ENCODE measurements at regions not wholly inside any gene's neighbourhood (a gene's known extent, or its start where the extent isn't known, plus 50 kb on each side); places are given as distances from the start of the nearest gene placed in this dataset.
"Not testable (repeated sequence)": the region's sequence is repeated elsewhere in the genome, so short reads cannot be mapped to it uniquely, and the experiment has no call there.

- Mint-ChIP-seq H3K36me3 (ENCODE audit: low read depth) (no peaks in the 10 kb centered on the region), H3K4me3 (no peak overlapping the region), H3K27me3 (ENCODE audit: low read depth, poor library complexity) (peaks cover 6% of the 10 kb centered on the region), H3K4me1 (peaks cover 30% of the 10 kb centered on the region), H3K9me3 (peaks cover 17% of the 10 kb centered on the region), H3K27ac (no peak overlapping the region)
- TF ChIP-seq, protein P1, sequence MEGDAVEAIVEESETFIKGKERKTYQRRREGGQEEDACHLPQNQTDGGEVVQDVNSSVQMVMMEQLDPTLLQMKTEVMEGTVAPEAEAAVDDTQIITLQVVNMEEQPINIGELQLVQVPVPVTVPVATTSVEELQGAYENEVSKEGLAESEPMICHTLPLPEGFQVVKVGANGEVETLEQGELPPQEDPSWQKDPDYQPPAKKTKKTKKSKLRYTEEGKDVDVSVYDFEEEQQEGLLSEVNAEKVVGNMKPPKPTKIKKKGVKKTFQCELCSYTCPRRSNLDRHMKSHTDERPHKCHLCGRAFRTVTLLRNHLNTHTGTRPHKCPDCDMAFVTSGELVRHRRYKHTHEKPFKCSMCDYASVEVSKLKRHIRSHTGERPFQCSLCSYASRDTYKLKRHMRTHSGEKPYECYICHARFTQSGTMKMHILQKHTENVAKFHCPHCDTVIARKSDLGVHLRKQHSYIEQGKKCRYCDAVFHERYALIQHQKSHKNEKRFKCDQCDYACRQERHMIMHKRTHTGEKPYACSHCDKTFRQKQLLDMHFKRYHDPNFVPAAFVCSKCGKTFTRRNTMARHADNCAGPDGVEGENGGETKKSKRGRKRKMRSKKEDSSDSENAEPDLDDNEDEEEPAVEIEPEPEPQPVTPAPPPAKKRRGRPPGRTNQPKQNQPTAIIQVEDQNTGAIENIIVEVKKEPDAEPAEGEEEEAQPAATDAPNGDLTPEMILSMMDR (IDR thresholded peaks at IDR 0.05) = no peak
- DNase-seq = no peak
Measured at GRCh38 chr3:22731901-22732300, 471.2 kb upstream of the UBE2E2 start.

GRCh38 chr3:22732641-22733040 is 470.5 kb upstream of the UBE2E2 start:
- Mint-ChIP-seq H3K36me3 (ENCODE audit: low read depth) (no peaks in the 10 kb centered on the region), H3K27ac (no peak overlapping the region), H3K4me3 (no peak overlapping the region), H3K4me1 (peaks cover 30% of the 10 kb centered on the region), H3K9me3 (peaks cover 21% of the 10 kb centered on the region), H3K27me3 (ENCODE audit: low read depth, poor library complexity) (peaks cover 6% of the 10 kb centered on the region)
- no peak for DNase-seq
- TF ChIP-seq, protein P1 (IDR thresholded peaks at IDR 0.05) = no peak

DNA sequence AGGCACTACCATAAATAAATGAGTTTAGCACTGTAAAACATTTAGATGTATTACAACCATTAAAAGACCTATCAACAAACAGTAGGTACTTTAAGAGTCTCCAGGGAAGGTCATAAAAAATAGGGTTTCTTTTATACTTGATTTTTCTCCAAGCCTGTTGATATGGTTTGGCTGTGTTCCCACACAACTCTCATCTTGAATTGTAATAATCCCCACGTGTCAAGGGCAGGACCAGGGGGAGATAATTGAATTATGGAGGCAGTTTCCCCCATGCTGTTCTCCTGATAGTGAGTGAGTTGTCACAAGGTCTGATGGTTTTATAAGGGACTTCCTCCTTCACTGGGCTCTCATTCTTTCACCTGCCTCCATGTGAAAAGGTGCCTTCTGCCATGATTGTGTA is 468.9 kb upstream of the UBE2E2 start:
- Mint-ChIP-seq H3K36me3 (ENCODE audit: low read depth) (no peaks in the 10 kb centered on the region), H3K4me3 (no peak overlapping the region), H3K27ac (peak overlapping the region; percentile 64), H3K4me1 (peaks cover 25% of the 10 kb centered on the region), H3K27me3 (ENCODE audit: low read depth, poor library complexity) (peaks cover 6% of the 10 kb centered on the region), H3K9me3 (peaks cover 29% of the 10 kb centered on the region)
- TF ChIP-seq, protein P1 (IDR thresholded peaks at IDR 0.05) = no peak
- DNase-seq = no peak

DNA sequence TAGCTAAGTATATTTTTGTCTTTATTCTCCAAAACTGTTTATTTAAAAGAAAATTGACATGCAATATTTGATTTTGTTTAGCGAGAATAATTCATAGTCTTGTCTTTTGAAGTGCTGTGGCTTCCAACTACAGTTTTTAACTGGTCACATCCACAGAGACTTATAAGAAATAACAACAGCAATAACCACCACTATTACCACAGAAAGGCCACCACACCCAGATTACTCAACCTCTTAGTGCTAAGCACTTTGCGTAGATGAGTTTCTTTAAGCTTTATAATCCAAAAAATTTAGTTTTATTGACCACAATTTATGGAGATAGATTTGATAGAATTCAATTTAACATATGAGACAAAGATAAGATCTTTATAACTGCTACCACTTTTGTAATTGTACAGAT is 468.4 kb upstream of the UBE2E2 start:
- peaks cover 29% of the 10 kb centered on the region for H3K9me3 Mint-ChIP-seq
- no peak for DNase-seq
- H3K27ac Mint-ChIP-seq = no peak overlapping the region
- no peaks in the 10 kb centered on the region for H3K36me3 Mint-ChIP-seq (ENCODE audit: low read depth)
- H3K27me3 Mint-ChIP-seq (ENCODE audit: low read depth, poor library complexity) = peaks cover 6% of the 10 kb centered on the region
- TF ChIP-seq, protein P1 (IDR thresholded peaks at IDR 0.05) = no peak
- no peak overlapping the region for H3K4me3 Mint-ChIP-seq
- peaks cover 25% of the 10 kb centered on the region for H3K4me1 Mint-ChIP-seq

DNA sequence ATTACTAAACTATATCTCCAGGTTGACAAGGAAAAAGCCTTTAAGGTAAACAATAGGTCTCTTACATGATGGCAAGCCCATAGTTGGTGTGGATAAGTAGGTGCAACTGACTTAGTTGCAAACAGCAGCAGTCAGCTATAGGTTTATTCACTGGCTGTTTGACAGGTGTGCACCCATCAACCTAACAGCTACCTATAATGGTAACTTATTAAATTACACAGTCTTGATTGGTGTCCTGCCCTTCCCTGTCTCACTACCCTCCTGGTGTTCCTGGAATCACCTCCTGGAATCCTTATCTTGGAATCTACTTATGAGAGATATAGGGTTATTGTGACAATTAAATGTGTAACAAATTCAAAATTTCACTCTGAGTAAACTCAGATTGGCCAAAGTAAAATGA is 467.8 kb upstream of the UBE2E2 start:
- peaks cover 25% of the 10 kb centered on the region for H3K4me1 Mint-ChIP-seq
- TF ChIP-seq, protein P1 (IDR thresholded peaks at IDR 0.05) = no peak
- peaks cover 6% of the 10 kb centered on the region for H3K27me3 Mint-ChIP-seq (ENCODE audit: low read depth, poor library complexity)
- H3K27ac Mint-ChIP-seq = no peak overlapping the region
- DNase-seq = no peak
- H3K9me3 Mint-ChIP-seq = peaks cover 29% of the 10 kb centered on the region
- H3K4me3 Mint-ChIP-seq = no peak overlapping the region
- H3K36me3 Mint-ChIP-seq (ENCODE audit: low read depth) = no peaks in the 10 kb centered on the region

DNA sequence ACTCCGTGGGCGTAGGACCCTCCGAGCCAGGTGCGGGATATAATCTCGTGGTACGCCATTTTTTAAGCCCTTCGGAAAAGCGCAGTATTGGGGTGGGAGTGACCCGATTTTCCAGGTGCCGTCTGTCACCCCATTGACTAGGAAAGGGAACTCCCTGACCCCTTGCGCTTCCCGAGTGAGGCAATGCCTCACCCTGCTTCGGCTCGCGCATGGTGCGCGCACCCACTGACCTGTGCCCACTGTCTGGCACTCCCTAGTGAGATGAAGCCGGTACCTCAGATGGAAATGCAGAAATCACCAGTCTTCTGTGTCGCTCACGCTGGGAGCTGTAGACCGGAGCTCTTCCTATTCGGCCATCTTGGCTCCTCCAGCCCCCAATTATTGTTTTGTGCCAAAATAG is 459.7 kb upstream of the UBE2E2 start:
- H3K9me3 Mint-ChIP-seq = peaks cover 31% of the 10 kb centered on the region
- H3K27ac Mint-ChIP-seq = not testable (repeated sequence)

More for the DNA sequence above, 459.7 kb upstream of the UBE2E2 start:
- not testable (repeated sequence) for DNase-seq; H3K4me1 Mint-ChIP-seq; H3K27me3 Mint-ChIP-seq (ENCODE audit: low read depth, poor library complexity); H3K36me3 Mint-ChIP-seq (ENCODE audit: low read depth); H3K4me3 Mint-ChIP-seq

Measured in nephron progenitor cell (in vitro differentiated cells).